T-cell (primary cell): ENCODE measurements at regions not wholly inside any gene's neighbourhood (a gene's known extent, or its start where the extent isn't known, plus 50 kb on each side); places are given as distances from the start of the nearest gene placed in this dataset.

ENCODE experiments used
- ATAC-seq, 4 experiments: fragments of 200-7000 bp in 3 of 4; fragments of 150-1000 bp in 1 of 4; cut with Tn5 transposase; replicated peaks in 1 of 4; 1 replicate in 3 of 4; 2 replicates in 1 of 4; pipeline ENCODE4 v1.10.0; 2021; ENCODE audit warnings: moderate library complexity in 3 of 4, mild to moderate bottlenecking in 2 of 4, moderate number of reproducible peaks in 1 of 4
- CTCF ChIA-PET, 2 donors: fragments of 300-600 bp; sonication (Branson Sonifier 250); formaldehyde crosslinking; loops; one replicate each; lab custom pipeline; 2022; ENCODE audit warnings: antibody characterized with exemption in 2 of 2; lab: Charles Lee
- POLR2A ChIA-PET, 2 donors: fragments of 300-600 bp; sonication (Branson Sonifier 250); formaldehyde crosslinking; loops; one replicate each; lab custom pipeline; 2022; ENCODE audit warnings: antibody characterized with exemption in 2 of 2; lab: Charles Lee
- DNase-seq, 35 experiments: peaks; one replicate each; pipeline versions ENCODE4 v3.0.0 to v3.0.0-alpha.2; 2013 to 2023
- H3K27ac ChIP-seq: one replicate; pipeline ENCODE4 v1.5.1; 2013; ENCODE audit warnings: low read length
- H3K27me3 ChIP-seq, 2 experiments: replicated peaks in 1 of 2; 1 replicate in 1 of 2; 2 replicates in 1 of 2; pipeline versions ENCODE4 v1.6.1 to v1.7.0; 2013; ENCODE audit warnings: low read length in 1 of 2, mixed read lengths in 1 of 2; ENCODE audit not compliant: control insufficient read depth in 2 of 2, insufficient read depth in 2 of 2; ENCODE audit errors: extremely low read depth in 1 of 2
- H3K36me3 ChIP-seq, 2 donors: 1 replicate in 1 of 2; 2 replicates in 1 of 2; pipeline versions ENCODE4 v1.6.1 to v1.7.0; 2013; ENCODE audit warnings: low read length in 1 of 2; ENCODE audit not compliant: control insufficient read depth in 2 of 2, insufficient read depth in 1 of 2; ENCODE audit errors: extremely low read depth in 1 of 2
- H3K4me1 ChIP-seq, 2 experiments: 1 replicate in 1 of 2; 2 replicates in 1 of 2; pipeline versions ENCODE4 v1.6.1 to v1.7.0; 2013; ENCODE audit warnings: low read length in 2 of 2, mixed read lengths in 1 of 2; ENCODE audit not compliant: insufficient read depth in 2 of 2, control insufficient read depth in 1 of 2; ENCODE audit errors: extremely low read depth in 1 of 2
- H3K4me3 ChIP-seq, 2 donors: 1 replicate in 1 of 2; 2 replicates in 1 of 2; pipeline versions ENCODE4 v1.5.1 to v1.7.0; 2013; ENCODE audit warnings: mild to moderate bottlenecking in 2 of 2, low read length in 1 of 2, moderate library complexity in 1 of 2; ENCODE audit not compliant: control insufficient read depth in 1 of 2; ENCODE audit errors: extremely low read depth in 1 of 2
- H3K9me3 ChIP-seq: 2 replicates; pipeline ENCODE4 v1.7.0; 2013
- H3K27ac Mint-ChIP-seq, 2 donors: one replicate each; pipeline ENCODE4 v1.8.0; 2020 to 2021; ENCODE audit warnings: mild to moderate bottlenecking in 2 of 2, mixed read lengths in 2 of 2
- H3K27me3 Mint-ChIP-seq, 2 donors: one replicate each; pipeline ENCODE4 v1.8.0; 2021 to 2022; ENCODE audit warnings: mixed read lengths in 2 of 2
- H3K36me3 Mint-ChIP-seq: one replicate; pipeline ENCODE4 v1.8.0; 2021; ENCODE audit warnings: mixed read lengths
- H3K4me1 Mint-ChIP-seq, 3 donors: one replicate each; pipeline ENCODE4 v1.8.0; 2020 to 2022; ENCODE audit warnings: mixed read lengths in 3 of 3, mild to moderate bottlenecking in 1 of 3
- H3K4me3 Mint-ChIP-seq, 3 donors: one replicate each; pipeline ENCODE4 v1.8.0; 2020 to 2022; ENCODE audit warnings: mild to moderate bottlenecking in 3 of 3, mixed read lengths in 3 of 3, moderate library complexity in 3 of 3
- H3K9me3 Mint-ChIP-seq, 3 donors: one replicate each; pipeline ENCODE4 v1.8.0; 2020 to 2022; ENCODE audit warnings: mixed read lengths in 3 of 3
- WGBS: methylation state at CpG from one replicate; pipeline ENCODE4 v1.1.5; 2013; ENCODE audit warnings: missing lambda C conversion rate; ENCODE audit not compliant: insufficient coverage; 5-methylcytosine and 5-hydroxymethylcytosine counted together

- no peaks in the 10 kb centered on the region for H3K36me3 ChIP-seq
- Mint-ChIP-seq H3K9me3 (no peaks in the 10 kb centered on the region), H3K4me3 (no peak overlapping the region), H3K4me1 (no peaks in the 10 kb centered on the region), H3K27me3 (peaks cover 0 to 10% of the 10 kb centered on the region in 2 donors), H3K27ac (no peak overlapping the region), H3K36me3 (no peaks in the 10 kb centered on the region)
- H3K27me3 ChIP-seq, result peaks cover 0 to 8% of the 10 kb centered on the region in 2 experiments
- 81% methylated on average over 3 of the region's 4 CpGs for WGBS
- DNase-seq (no peak), ATAC-seq (no peak)
- no peaks in the 10 kb centered on the region for H3K4me1 ChIP-seq
- no peaks in the 10 kb centered on the region for H3K9me3 ChIP-seq
- H3K4me3 ChIP-seq, result no peak overlapping the region
- CTCF ChIA-PET, result interaction anchor here in 1 of 2 donors (0.5 kb wide), 1 partner anchor 610 kb away, joined by 3 read pairs; no protein-coding TSS in a partner anchor
- POLR2A ChIA-PET, result no interaction called here
- H3K27ac ChIP-seq, result no peak overlapping the region
These were observed 95.2 kb upstream of the SPRED2 start for GRCh38 chr2:65527451-65528240.

DNA sequence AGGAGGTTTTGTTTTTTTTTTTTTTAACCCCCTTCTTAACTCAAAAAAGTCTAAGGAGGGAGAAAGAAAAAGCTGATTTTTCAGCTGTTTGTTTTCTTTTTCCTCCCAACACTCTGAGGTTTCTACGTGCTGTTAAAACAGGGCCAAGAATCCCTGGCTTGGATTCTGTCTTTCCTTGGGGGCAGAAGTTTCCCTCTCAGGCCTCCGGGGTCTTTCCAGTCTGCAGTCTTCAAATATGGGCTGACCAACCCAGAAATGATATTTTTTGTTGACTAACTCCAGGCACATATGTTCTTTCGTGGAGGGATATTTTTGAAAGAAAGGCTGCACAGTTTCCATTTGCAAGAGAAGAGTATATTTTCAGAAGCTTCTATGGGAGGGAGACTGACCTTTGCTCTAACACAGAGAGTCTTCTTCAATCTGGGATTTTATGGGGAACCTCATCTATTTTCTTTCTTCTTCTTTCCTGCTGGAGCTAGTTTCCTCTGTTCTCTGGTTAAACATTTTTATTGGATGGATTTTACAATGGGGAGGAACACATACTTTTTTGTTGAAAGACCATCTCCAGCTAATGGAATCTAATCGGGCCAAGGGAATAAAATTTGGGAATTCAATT lies 93.3 kb upstream of the SPRED2 start:
- H3K27me3 Mint-ChIP-seq, result peaks cover 0 to 10% of the 10 kb centered on the region in 2 donors
- ChIA-PET CTCF (no interaction called here), POLR2A (no interaction called here)
- no peaks in the 10 kb centered on the region for H3K4me1 ChIP-seq
- H3K27ac Mint-ChIP-seq, result no peak overlapping the region
- ATAC-seq (no peak), DNase-seq (no peak)
- H3K9me3 ChIP-seq, result no peaks in the 10 kb centered on the region
- no peaks in the 10 kb centered on the region for H3K4me1 Mint-ChIP-seq
- 100% methylated on average over 1 of the region's 4 CpGs for WGBS
- H3K36me3 ChIP-seq, result no peaks in the 10 kb centered on the region
- no peak overlapping the region for H3K4me3 Mint-ChIP-seq
- H3K27me3 ChIP-seq, result peaks cover 0 to 6% of the 10 kb centered on the region in 2 experiments
- no peak overlapping the region for H3K4me3 ChIP-seq
- H3K27ac ChIP-seq, result no peak overlapping the region
- no peaks in the 10 kb centered on the region for H3K9me3 Mint-ChIP-seq
- no peaks in the 10 kb centered on the region for H3K36me3 Mint-ChIP-seq

DNA sequence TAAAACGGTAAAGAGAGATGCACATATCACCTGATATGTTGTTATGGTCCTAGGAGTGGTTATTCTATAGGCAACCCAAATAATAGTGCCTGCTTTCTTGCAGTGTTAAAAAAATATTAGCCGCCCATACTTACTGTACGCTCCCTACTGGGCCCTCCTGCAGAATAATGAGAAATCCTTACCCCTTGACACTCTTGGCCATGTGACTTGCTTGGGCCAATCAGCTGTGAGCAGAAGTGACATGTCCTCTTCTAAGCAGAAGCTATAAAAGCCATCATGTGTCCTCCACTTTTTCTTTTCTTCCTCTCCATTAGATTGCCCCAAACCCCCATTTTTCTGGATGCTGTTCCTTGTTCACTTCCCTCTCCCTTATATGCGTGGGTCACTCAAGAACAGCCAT lies 90.5 kb upstream of the SPRED2 start:
- no peak overlapping the region for H3K4me3 Mint-ChIP-seq
- Histone ChIP-seq H3K4me1 (no peaks in the 10 kb centered on the region), H3K27me3 (peaks cover 0 to 6% of the 10 kb centered on the region in 2 experiments), H3K36me3 (no peaks in the 10 kb centered on the region), H3K27ac (no peak overlapping the region), H3K9me3 (no peaks in the 10 kb centered on the region), H3K4me3 (no peak overlapping the region)
- H3K27me3 Mint-ChIP-seq, result peaks cover 6 to 10% of the 10 kb centered on the region in 2 donors
- ATAC-seq (no peak), DNase-seq (no peak)
- WGBS, result 100% methylated on average over 3 of the region's 4 CpGs
- no peaks in the 10 kb centered on the region for H3K4me1 Mint-ChIP-seq
- H3K36me3 Mint-ChIP-seq, result no peaks in the 10 kb centered on the region
- H3K9me3 Mint-ChIP-seq, result peaks cover 0 to 9% (median 3%) of the 10 kb centered on the region in 3 donors
- no peak overlapping the region for H3K27ac Mint-ChIP-seq
- ChIA-PET POLR2A (no interaction called here), CTCF (no interaction called here)

DNA sequence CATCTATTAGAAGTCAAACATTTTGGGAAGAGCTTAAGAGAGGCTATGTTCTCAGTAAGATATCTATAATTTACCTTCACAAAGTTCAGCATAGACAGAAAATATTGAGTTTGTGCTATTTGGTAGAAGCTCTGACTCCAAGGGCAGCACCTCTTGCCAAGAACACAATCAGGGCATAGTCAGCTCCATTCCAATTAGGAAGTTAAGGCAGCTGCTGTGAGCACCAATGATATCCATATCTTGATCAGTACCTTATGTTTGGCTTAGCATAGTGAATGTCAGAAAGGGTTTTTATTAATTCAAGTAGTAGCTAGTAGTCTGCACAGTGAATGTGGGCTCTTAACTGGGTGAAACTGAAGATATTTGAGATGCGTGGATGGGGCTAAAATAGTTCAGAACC lies 86.4 kb upstream of the SPRED2 start:
- no peak for ATAC-seq
- no peaks in the 10 kb centered on the region for H3K4me1 ChIP-seq
- H3K27ac ChIP-seq, result no peak overlapping the region
- H3K4me1 Mint-ChIP-seq, result no peaks in the 10 kb centered on the region
- no peaks in the 10 kb centered on the region for H3K36me3 ChIP-seq
- no CpG with 5 or more reads among the region's 1 CpG for WGBS
- no peak overlapping the region for H3K27ac Mint-ChIP-seq
- no peaks in the 10 kb centered on the region for H3K9me3 ChIP-seq
- H3K27me3 Mint-ChIP-seq, result peaks cover 4 to 6% of the 10 kb centered on the region in 2 donors
- H3K4me3 ChIP-seq, result no peak overlapping the region
- DNase-seq, result no peak
- no peaks in the 10 kb centered on the region for H3K36me3 Mint-ChIP-seq
- no peak overlapping the region for H3K4me3 Mint-ChIP-seq
- H3K27me3 ChIP-seq, result peaks cover 0 to 1% of the 10 kb centered on the region in 2 experiments
- ChIA-PET POLR2A (no interaction called here), CTCF (interaction anchor here in 1 of 2 donors (0.6 kb wide), 1 partner anchor 24 kb away, joined by 3 read pairs; no protein-coding TSS in a partner anchor)
- peaks cover 0 to 9% (median 3%) of the 10 kb centered on the region in 3 donors for H3K9me3 Mint-ChIP-seq

- Histone ChIP-seq H3K4me1 (no peaks in the 10 kb centered on the region), H3K36me3 (no peaks in the 10 kb centered on the region), H3K27ac (no peak overlapping the region), H3K4me3 (no peak overlapping the region), H3K9me3 (no peaks in the 10 kb centered on the region), H3K27me3 (no peaks in the 10 kb centered on the region)
- Mint-ChIP-seq H3K9me3 (peaks cover 0 to 2% (median 0%) of the 10 kb centered on the region in 3 donors), H3K27me3 (peaks cover 0 to 9% of the 10 kb centered on the region in 2 donors), H3K4me1 (no peaks in the 10 kb centered on the region), H3K4me3 (no peak overlapping the region), H3K27ac (no peak overlapping the region), H3K36me3 (no peaks in the 10 kb centered on the region)
- no peak for DNase-seq
- WGBS, result no CpG with 5 or more reads among the region's 4 CpGs
- ChIA-PET POLR2A (no interaction called here), CTCF (no interaction called here)
- ATAC-seq, result no peak
These were observed 82.3 kb upstream of the SPRED2 start for GRCh38 chr2:65514555-65515195.

- ATAC-seq, result no peak
- H3K4me3 Mint-ChIP-seq, result no peak overlapping the region
- 94% methylated on average over 3 of the region's 5 CpGs for WGBS
- peaks cover 4 to 12% of the 10 kb centered on the region in 2 donors for H3K27me3 Mint-ChIP-seq
- H3K27ac Mint-ChIP-seq, result no peak overlapping the region
- ChIA-PET POLR2A (no interaction called here), CTCF (interaction anchor here in 1 of 2 donors (0.5 kb wide), 1 partner anchor 38 kb away, joined by 3 read pairs; no protein-coding TSS in a partner anchor)
- Histone ChIP-seq H3K9me3 (no peaks in the 10 kb centered on the region), H3K27me3 (no peaks in the 10 kb centered on the region), H3K4me3 (no peak overlapping the region), H3K36me3 (no peaks in the 10 kb centered on the region), H3K27ac (no peak overlapping the region), H3K4me1 (no peaks in the 10 kb centered on the region)
- no peak for DNase-seq
- H3K9me3 Mint-ChIP-seq, result no peaks in the 10 kb centered on the region
- no peaks in the 10 kb centered on the region for H3K36me3 Mint-ChIP-seq
- H3K4me1 Mint-ChIP-seq, result no peaks in the 10 kb centered on the region
These were observed 80.4 kb upstream of the SPRED2 start for GRCh38 chr2:65512783-65513182.
